HepG2 (cell line): ENCODE measurements at regions not wholly inside any gene's neighbourhood (a gene's known extent, or its start where the extent isn't known, plus 50 kb on each side); places are given as distances from the start of the nearest gene placed in this dataset.

Experiments
- ATAC-seq: fragments of 200-7000 bp; cut with Tn5 transposase; 3 replicates; pipeline ENCODE4 v1.9.1; 2020; ENCODE audit warnings: mild to moderate bottlenecking, moderate library complexity
- BruUV-seq: library from RNA; stranded (reverse); fragments of 400-500 nt; replicated peaks from 2 replicates; lab custom pipeline; 2021; lab: Mats Ljungman, UMichigan
- CTCF ChIA-PET: fragments of 300-600 bp; formaldehyde crosslinking; extraction: SDS; loops from one replicate; lab custom pipeline; 2021; ENCODE audit warnings: low total read pairs, inconsistent platforms, low intra/inter-chr PET ratio; lab: Yijun Ruan, JAX
- POLR2A ChIA-PET: fragments of 350-600 bp; sonication (Branson Sonifier 250); formaldehyde crosslinking; loops from one replicate; lab custom pipeline; 2020; ENCODE audit warnings: antibody characterized with exemption, inconsistent platforms; lab: Yijun Ruan, JAX
- DNase-seq: peaks from one replicate; pipeline ENCODE4 v3.0.0-alpha.2; 2015; ENCODE audit warnings: low spot score
- FAIRE-seq: peaks from 3 replicates; lab custom pipeline; 2011; peaks lifted over from hg19 to GRCh38; lab: Jason Lieb, UNC
- H2AFZ ChIP-seq: one replicate; pipeline ENCODE4 v1.6.1; 2011; ENCODE audit warnings: low read length, inconsistent platforms
- H3K27ac ChIP-seq: fragments of 300-600 bp; 3 replicates; pipeline ENCODE4 v1.8.0; 2011; ENCODE audit warnings: mixed run types, mild to moderate bottlenecking, mixed read lengths, low read length, inconsistent platforms; ENCODE audit not compliant: insufficient read depth; ENCODE audit errors: extremely low read length
- H3K27me3 ChIP-seq, 2 experiments: fragments of 200-600 bp in 1 of 2; 2 replicates in 1 of 2; 3 replicates in 1 of 2; pipeline versions ENCODE4 v1.6.0 to v1.8.0; 2011; ENCODE audit warnings: low read length in 2 of 2, mild to moderate bottlenecking in 2 of 2, moderate library complexity in 2 of 2, inconsistent platforms in 1 of 2; ENCODE audit not compliant: insufficient read depth in 2 of 2, control insufficient read depth in 1 of 2
- H3K36me3 ChIP-seq, 2 experiments: fragments of 200-600 bp in 1 of 2; replicated peaks in 1 of 2; 2 replicates in 1 of 2; 3 replicates in 1 of 2; pipeline versions ENCODE4 v1.5.1 to v1.8.0; 2011; ENCODE audit warnings: low read length in 2 of 2, inconsistent platforms in 1 of 2; ENCODE audit not compliant: insufficient read depth in 2 of 2, control insufficient read depth in 1 of 2
- H3K4me1 ChIP-seq: 2 replicates; pipeline ENCODE4 v1.5.1; 2012; ENCODE audit warnings: low read length, inconsistent platforms; ENCODE audit not compliant: insufficient read depth
- H3K4me2 ChIP-seq: 2 replicates; pipeline ENCODE4 v1.6.0; 2011; ENCODE audit warnings: low read depth, low read length, inconsistent platforms
- H3K4me3 ChIP-seq, 3 experiments: fragments of 200-600 bp in 1 of 3; sonication (generic), shearing (Covaris generic) in 1 of 3; replicated peaks in 1 of 3; 2 replicates each; pipeline ENCODE4 v1.5.1; 2011 to 2016; ENCODE audit warnings: low read length in 3 of 3, inconsistent platforms in 2 of 3, low read depth in 2 of 3, mild to moderate bottlenecking in 2 of 3, control low read depth in 1 of 3, mixed read lengths in 1 of 3; ENCODE audit not compliant: insufficient read depth in 1 of 3
- H3K79me2 ChIP-seq: one replicate; pipeline ENCODE4 v1.6.1; 2011; ENCODE audit warnings: low read length, inconsistent platforms; ENCODE audit not compliant: insufficient read depth
- H3K9ac ChIP-seq: 2 replicates; pipeline ENCODE4 v1.6.0; 2011; ENCODE audit warnings: mild to moderate bottlenecking, low read depth, low read length, inconsistent platforms; ENCODE audit not compliant: insufficient read depth
- H3K9me3 ChIP-seq: 2 replicates; pipeline ENCODE4 v1.5.1; 2012; ENCODE audit warnings: mild to moderate bottlenecking, low read length
- H4K20me1 ChIP-seq: 2 replicates; pipeline ENCODE4 v1.6.0; 2011; ENCODE audit warnings: inconsistent platforms, mild to moderate bottlenecking, low read length, moderate library complexity; ENCODE audit not compliant: insufficient read depth
- ATAD3A ChIP-seq: sonication (generic); formaldehyde crosslinking; IDR thresholded peaks from 2 replicates; pipeline ENCODE4 v1.4.0; 2020; ENCODE audit warnings: missing genetic modification reagents
- ETV5 ChIP-seq: IDR thresholded peaks from 2 replicates; pipeline ENCODE4 v1.6.1; 2018; ENCODE audit warnings: missing biosample characterization, missing genetic modification reagents, inconsistent platforms, borderline replicate concordance
- FOXM1 ChIP-seq: sonication (generic); formaldehyde crosslinking; IDR thresholded peaks from 2 replicates; pipeline ENCODE4 v1.5.0; 2020; ENCODE audit warnings: missing genetic modification reagents
- GLI4 ChIP-seq: sonication (generic); formaldehyde crosslinking; IDR thresholded peaks from 2 replicates; pipeline ENCODE4 v1.5.1; 2020; ENCODE audit warnings: missing genetic modification reagents, mild to moderate bottlenecking, moderate library complexity, borderline replicate concordance
- SP2 ChIP-seq: sonication (generic); formaldehyde crosslinking; IDR thresholded peaks from 2 replicates; pipeline ENCODE4 v1.5.1; 2020; ENCODE audit warnings: mild to moderate bottlenecking, missing genetic modification reagents
- ZFP90 ChIP-seq: sonication (generic); formaldehyde crosslinking; IDR thresholded peaks from 2 replicates; pipeline ENCODE4 v1.8.0; 2022; ENCODE audit warnings: missing genetic modification reagents, mild to moderate bottlenecking, inconsistent platforms, borderline replicate concordance
- ZNF678 ChIP-seq: sonication (generic); formaldehyde crosslinking; IDR thresholded peaks from 2 replicates; pipeline ENCODE4 v1.4.0; 2020; ENCODE audit warnings: mild to moderate bottlenecking, missing genetic modification reagents
- ZNF773 ChIP-seq: sonication (generic); formaldehyde crosslinking; IDR thresholded peaks from 2 replicates; pipeline ENCODE4 v1.4.0; 2020; ENCODE audit warnings: missing genetic modification reagents, borderline replicate concordance
- WGBS: methylation state at CpG from one replicate; pipeline ENCODE4 v1.1.6; 2017; ENCODE audit warnings: low lambda C conversion rate; 5-methylcytosine and 5-hydroxymethylcytosine counted together
- in situ Hi-C: cut with HindIII; loops from 2 replicates; pipeline ENCODE4 v1.10.0; 2017; ENCODE audit warnings: low pct_unique_long_range_greater_than_20kb; ENCODE audit not compliant: extremely low pct_ligation_motif_present
- intact Hi-C: fragments of 100-400 bp; cut with micrococcal nuclease; formaldehyde crosslinking; loops from one replicate; pipeline ENCODE4 v1.10.0; 2022; ENCODE audit not compliant: unreplicated experiment
- TF ChIP-seq, protein P1 (sequence below): sonication (generic); formaldehyde crosslinking; IDR thresholded peaks from 2 replicates; pipeline ENCODE4 v1.5.1; 2020; ENCODE audit warnings: mild to moderate bottlenecking, missing genetic modification reagents, moderate library complexity
- TF ChIP-seq, protein P2 (sequence below): sonication (generic); formaldehyde crosslinking; IDR thresholded peaks from 2 replicates; pipeline ENCODE4 v1.4.0; 2020; ENCODE audit warnings: missing genetic modification reagents, borderline replicate concordance
- TF ChIP-seq, protein P3 (sequence below): sonication (generic); formaldehyde crosslinking; IDR thresholded peaks from 2 replicates; pipeline ENCODE4 v1.4.0; 2020; ENCODE audit warnings: missing genetic modification reagents

DNA sequence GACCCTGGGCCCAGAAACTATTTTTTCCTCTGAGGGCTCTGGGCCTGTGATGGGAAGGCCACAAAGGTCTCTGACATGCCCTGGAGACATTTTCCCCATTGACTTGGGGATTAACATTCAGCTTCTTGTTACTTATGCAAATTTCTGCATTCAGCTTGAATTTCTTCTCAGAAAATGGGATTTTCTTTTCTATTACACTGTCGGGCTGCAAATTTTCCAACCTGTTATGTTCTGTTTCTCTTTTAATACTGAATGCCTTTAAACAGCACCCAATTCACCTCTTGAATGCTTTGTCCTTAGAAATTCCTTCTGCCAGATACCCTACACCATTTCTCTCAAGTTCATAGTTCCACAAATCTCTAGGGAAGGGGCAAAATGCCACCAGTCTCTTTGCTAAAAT is 241.0 kb downstream of the HNMT start:
- Histone ChIP-seq H3K79me2 (no peaks in the 10 kb centered on the region), H3K36me3 (no peaks in the 10 kb centered on the region), H2AFZ (no peak overlapping the region), H3K4me2 (no peak overlapping the region), H3K9me3 (no peaks in the 10 kb centered on the region; the same call in 1 of the 2 replicates), H3K9ac (no peak overlapping the region), H4K20me1 (no peaks in the 10 kb centered on the region), H3K4me3 (no peak overlapping the region), H3K27ac (no peak overlapping the region), H3K27me3 (no peaks in the 10 kb centered on the region), H3K4me1 (no peaks in the 10 kb centered on the region)
- TF ChIP-seq GLI4 (no peak), FOXM1 (CRISPR knock-in tag) (no peak), ATAD3A (no peak), SP2 (no peak), ETV5 (CRISPR knock-in tag) (no peak), ZNF678 (CRISPR knock-in tag) (no peak), ZNF773 (CRISPR knock-in tag) (no peak), ZFP90 (CRISPR knock-in tag) (no peak)
- TF ChIP-seq, protein P1, sequence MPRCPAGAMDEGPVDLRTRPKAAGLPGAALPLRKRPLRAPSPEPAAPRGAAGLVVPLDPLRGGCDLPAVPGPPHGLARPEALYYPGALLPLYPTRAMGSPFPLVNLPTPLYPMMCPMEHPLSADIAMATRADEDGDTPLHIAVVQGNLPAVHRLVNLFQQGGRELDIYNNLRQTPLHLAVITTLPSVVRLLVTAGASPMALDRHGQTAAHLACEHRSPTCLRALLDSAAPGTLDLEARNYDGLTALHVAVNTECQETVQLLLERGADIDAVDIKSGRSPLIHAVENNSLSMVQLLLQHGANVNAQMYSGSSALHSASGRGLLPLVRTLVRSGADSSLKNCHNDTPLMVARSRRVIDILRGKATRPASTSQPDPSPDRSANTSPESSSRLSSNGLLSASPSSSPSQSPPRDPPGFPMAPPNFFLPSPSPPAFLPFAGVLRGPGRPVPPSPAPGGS: no peak
- TF ChIP-seq, protein P2, sequence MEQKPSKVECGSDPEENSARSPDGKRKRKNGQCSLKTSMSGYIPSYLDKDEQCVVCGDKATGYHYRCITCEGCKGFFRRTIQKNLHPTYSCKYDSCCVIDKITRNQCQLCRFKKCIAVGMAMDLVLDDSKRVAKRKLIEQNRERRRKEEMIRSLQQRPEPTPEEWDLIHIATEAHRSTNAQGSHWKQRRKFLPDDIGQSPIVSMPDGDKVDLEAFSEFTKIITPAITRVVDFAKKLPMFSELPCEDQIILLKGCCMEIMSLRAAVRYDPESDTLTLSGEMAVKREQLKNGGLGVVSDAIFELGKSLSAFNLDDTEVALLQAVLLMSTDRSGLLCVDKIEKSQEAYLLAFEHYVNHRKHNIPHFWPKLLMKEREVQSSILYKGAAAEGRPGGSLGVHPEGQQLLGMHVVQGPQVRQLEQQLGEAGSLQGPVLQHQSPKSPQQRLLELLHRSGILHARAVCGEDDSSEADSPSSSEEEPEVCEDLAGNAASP (CRISPR knock-in tag): no peak
- TF ChIP-seq, protein P3, sequence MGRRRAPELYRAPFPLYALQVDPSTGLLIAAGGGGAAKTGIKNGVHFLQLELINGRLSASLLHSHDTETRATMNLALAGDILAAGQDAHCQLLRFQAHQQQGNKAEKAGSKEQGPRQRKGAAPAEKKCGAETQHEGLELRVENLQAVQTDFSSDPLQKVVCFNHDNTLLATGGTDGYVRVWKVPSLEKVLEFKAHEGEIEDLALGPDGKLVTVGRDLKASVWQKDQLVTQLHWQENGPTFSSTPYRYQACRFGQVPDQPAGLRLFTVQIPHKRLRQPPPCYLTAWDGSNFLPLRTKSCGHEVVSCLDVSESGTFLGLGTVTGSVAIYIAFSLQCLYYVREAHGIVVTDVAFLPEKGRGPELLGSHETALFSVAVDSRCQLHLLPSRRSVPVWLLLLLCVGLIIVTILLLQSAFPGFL (CRISPR knock-in tag): no peak
- CTCF ChIA-PET: no interaction called here
- in situ Hi-C loops (no loop called here), intact Hi-C loops (no loop called here)
- POLR2A ChIA-PET: no interaction called here
- no peak for FAIRE-seq
- BruUV-seq: no TSS peak
- DNase-seq: no peak
- no peak for ATAC-seq
- WGBS: 75% methylated on average over 1 of the region's 1 CpG
